GM12865 (cell line): ENCODE measurements at regions not wholly inside any gene's neighbourhood (a gene's known extent, or its start where the extent isn't known, plus 50 kb on each side); places are given as distances from the start of the nearest gene placed in this dataset.

Experiments
- DNase-seq: peaks from one replicate; pipeline ENCODE4 v3.0.0; 2010; ENCODE audit warnings: low read depth
- H3K4me3 ChIP-seq: 2 replicates; pipeline ENCODE4 v1.5.1; 2011; ENCODE audit warnings: mild to moderate bottlenecking, low read depth, low read length, control low read depth
- CTCF ChIP-seq: IDR thresholded peaks from 2 replicates; pipeline ENCODE4 v1.5.1; 2011; ENCODE audit warnings: low read length, control low read depth, low read depth, inconsistent platforms; ENCODE audit not compliant: insufficient read depth; ENCODE audit errors: missing control alignments

- DNase-seq, result no peak
- no peak overlapping the region for H3K4me3 ChIP-seq
- no peak for TF ChIP-seq CTCF
These were observed 146.6 kb upstream of the MRPS22 start for GRCh38 chr3:139197251-139197650.

GRCh38 chr3:139198186-139198585 is 145.6 kb upstream of the MRPS22 start:
- no peak for DNase-seq
- no peak overlapping the region for H3K4me3 ChIP-seq
- TF ChIP-seq CTCF, result no peak

DNA sequence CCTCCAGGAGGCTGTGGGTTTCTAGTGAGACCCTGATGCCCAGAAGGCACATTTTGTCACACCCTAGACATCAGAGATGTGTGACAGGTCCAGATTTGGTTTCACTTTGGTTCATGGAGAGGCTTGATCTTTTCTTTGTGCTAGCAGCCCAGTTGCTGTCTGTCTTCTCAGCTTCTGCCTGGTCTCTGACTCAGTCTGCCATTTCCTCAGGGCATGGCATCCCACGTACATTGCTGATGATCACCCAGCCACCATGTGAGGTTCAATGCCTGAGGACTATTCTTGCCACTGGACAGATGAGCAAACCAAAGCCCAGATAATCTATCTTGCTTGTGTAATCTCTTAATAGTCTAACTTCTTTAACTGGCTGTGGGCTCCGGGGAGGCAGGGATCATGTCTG is 144.9 kb upstream of the MRPS22 start:
- DNase-seq, result no peak
- no peak for TF ChIP-seq CTCF
- no peak overlapping the region for H3K4me3 ChIP-seq

DNA sequence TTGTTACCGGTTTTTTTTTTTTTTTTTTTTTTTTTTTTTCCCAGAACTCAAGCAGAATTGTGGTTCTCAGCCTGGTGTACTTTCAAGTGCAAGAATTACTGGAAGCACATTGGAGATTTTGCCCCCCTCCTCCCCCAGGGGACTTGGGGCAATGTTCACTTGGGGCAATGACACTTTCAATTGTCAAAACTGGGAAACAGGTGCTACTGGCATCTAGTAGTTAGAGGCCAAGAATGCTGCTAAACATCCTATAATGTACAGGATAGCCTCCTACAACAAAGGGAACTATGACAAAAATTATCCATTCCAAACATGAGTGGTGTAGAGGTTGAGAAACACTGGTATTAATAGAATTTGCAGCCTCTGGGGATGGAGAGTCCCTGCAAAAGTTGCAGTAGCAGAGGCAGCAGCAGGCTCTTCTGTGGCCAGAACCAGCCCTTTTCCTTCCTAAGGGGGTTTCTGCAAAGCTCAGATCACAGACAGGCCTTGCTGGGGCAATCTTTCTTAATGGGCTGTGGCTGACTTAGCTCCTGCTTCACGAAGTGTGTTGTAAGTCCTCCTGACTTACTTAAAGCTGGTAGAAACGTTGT is 144.3 kb upstream of the MRPS22 start:
- DNase-seq, result peak; percentile 20
- H3K4me3 ChIP-seq, result no peak overlapping the region
- TF ChIP-seq CTCF, result no peak

GRCh38 chr3:139201446-139202225 is 142.2 kb upstream of the MRPS22 start:
- no peak overlapping the region for H3K4me3 ChIP-seq
- TF ChIP-seq CTCF, result no peak

DNA sequence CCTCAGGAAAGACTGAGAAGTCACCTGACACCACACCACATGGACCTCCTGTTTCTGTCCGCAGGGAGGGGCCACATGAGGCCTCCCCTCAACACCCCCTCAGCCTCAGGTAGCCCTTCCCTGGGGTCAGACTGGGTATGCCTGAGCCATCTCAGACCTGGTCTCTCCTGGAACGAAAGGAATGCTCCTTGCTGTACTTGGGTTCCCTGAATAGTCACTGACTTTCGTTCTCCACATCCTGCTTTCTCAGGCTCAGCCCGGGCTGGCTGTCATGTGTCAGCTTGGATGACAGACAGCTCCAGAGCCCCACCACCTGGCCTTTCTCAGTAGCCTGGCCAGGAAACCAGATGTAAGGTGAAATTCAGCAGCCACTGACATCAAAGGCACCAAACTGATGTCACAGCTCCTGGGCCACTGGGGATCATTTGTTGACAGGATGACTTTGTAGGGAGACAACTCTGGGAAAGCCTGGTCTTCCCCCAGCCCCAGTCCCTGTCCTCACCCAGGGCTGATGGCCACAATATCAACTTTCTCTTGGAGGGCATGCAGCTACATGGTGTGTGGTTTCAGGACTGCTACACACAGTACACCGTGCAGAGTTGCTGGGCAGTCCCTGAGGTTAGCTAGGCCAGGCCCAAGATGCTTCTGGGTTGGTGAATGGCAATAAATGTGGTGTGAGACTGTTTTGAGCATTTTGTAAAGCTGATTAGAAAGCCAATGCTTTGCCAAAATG is 141.4 kb upstream of the MRPS22 start:
- DNase-seq, result peak; percentile 64
- H3K4me3 ChIP-seq, result no peak overlapping the region
- peak; percentile 35 for TF ChIP-seq CTCF

More at GRCh38 chr3:139201446-139202225, 142.2 kb upstream of the MRPS22 start:
- DNase-seq, result no peak
